GM23248 (cell line): ENCODE measurements at regions not wholly inside any gene's neighbourhood (a gene's known extent, or its start where the extent isn't known, plus 50 kb on each side); places are given as distances from the start of the nearest gene placed in this dataset.

ENCODE experiments used
- EZH2 ChIP-seq: fragments of 200-600 bp; sonication (generic); IDR thresholded peaks from 2 replicates; pipeline ENCODE4 v1.6.1; 2018; ENCODE audit warnings: antibody characterized with exemption, mild to moderate bottlenecking; ENCODE audit not compliant: insufficient read depth, poor library complexity, severe bottlenecking
- EZH2phosphoT487 ChIP-seq: fragments of 200-600 bp; sonication (generic); IDR thresholded peaks from 2 replicates; pipeline ENCODE4 v1.6.1; 2018; ENCODE audit warnings: antibody characterized with exemption, moderate library complexity, mild to moderate bottlenecking, low read depth; ENCODE audit not compliant: insufficient read depth

GRCh38 chr16:82454152-82454551 is 172.6 kb upstream of the CDH13 start:
- no peak for TF ChIP-seq EZH2
- no peak for TF ChIP-seq EZH2phosphoT487
